ENCODE measurements at regions not wholly inside any gene's neighbourhood (a gene's known extent, or its start where the extent isn't known, plus 50 kb on each side); places are given as distances from the start of the nearest gene placed in this dataset.

GRCh38 chr1:43044572-43045361 lies 86.1 kb upstream of the SLC2A1 start:
- TF ChIP-seq CTCF (IDR thresholded peaks at IDR 0.05) = no peak
- TF ChIP-seq EZH2 (IDR thresholded peaks at IDR 0.05) = no peak
- TF ChIP-seq EZH2phosphoT487 (IDR thresholded peaks at IDR 0.05) = no peak

All from neural progenitor cell (in vitro differentiated cells).